ENCODE measurements at regions not wholly inside any gene's neighbourhood (a gene's known extent, or its start where the extent isn't known, plus 50 kb on each side); places are given as distances from the start of the nearest gene placed in this dataset.
A peak's percentile ranks its signal among the peaks of the same experiment; 100 is the strongest.
"Not testable (repeated sequence)": the region's sequence is repeated elsewhere in the genome, so short reads cannot be mapped to it uniquely, and the experiment has no call there.

- H3K27ac ChIP-seq; H3K36me3 ChIP-seq; H3K4me1 ChIP-seq; H3K4me3 ChIP-seq; H3K27me3 ChIP-seq (replicated peaks in 1 of 7); intact Hi-C loops (cut with DNase I; ENCODE audit: low total_unique reads); H3K9me3 ChIP-seq; DNase-seq: not testable (repeated sequence)
- WGBS, 5 donors, result 0 to 19% methylated on average over 4 to 14 of the region's 103 CpGs; no CpG with 5 or more reads in 3 of the 5 donors
- TF ChIP-seq POLR2AphosphoS5 (IDR thresholded peaks at IDR 0.05), result peak in 2 of 3 donors; percentile 50 to 68
Observed at GRCh38 chr7:75237255-75238187, 145.1 kb downstream of the GTF2IRD2B start.

GRCh38 chr7:75238309-75238708, 145.9 kb downstream of the GTF2IRD2B start:
- DNase-seq; H3K4me3 ChIP-seq; intact Hi-C loops (cut with DNase I; ENCODE audit: low total_unique reads); H3K36me3 ChIP-seq; H3K27me3 ChIP-seq (replicated peaks in 1 of 7); H3K9me3 ChIP-seq; H3K27ac ChIP-seq; H3K4me1 ChIP-seq: not testable (repeated sequence)
- no CpG with 5 or more reads among the region's 10 CpGs for WGBS, 5 donors

- H3K27ac ChIP-seq; intact Hi-C loops (cut with DNase I; ENCODE audit: low total_unique reads); H3K36me3 ChIP-seq; H3K4me1 ChIP-seq; H3K27me3 ChIP-seq (replicated peaks in 1 of 7); DNase-seq; H3K4me3 ChIP-seq; H3K9me3 ChIP-seq: not testable (repeated sequence)
- no CpG with 5 or more reads among the region's 3 CpGs for WGBS, 5 donors
Observed at GRCh38 chr7:75243638-75244037, 151.2 kb downstream of the GTF2IRD2B start.

- H3K4me3 ChIP-seq; intact Hi-C loops (cut with DNase I; ENCODE audit: low total_unique reads); H3K4me1 ChIP-seq; H3K27ac ChIP-seq; H3K9me3 ChIP-seq; DNase-seq; H3K36me3 ChIP-seq; H3K27me3 ChIP-seq (replicated peaks in 1 of 7): not testable (repeated sequence)
- WGBS, 5 donors, result no CpG with 5 or more reads among the region's 8 CpGs
Observed at GRCh38 chr7:75248216-75248615, 147.2 kb upstream of the TRIM73 start.

- H3K4me1 ChIP-seq; DNase-seq; H3K27me3 ChIP-seq (replicated peaks in 1 of 7); H3K27ac ChIP-seq; H3K9me3 ChIP-seq; H3K4me3 ChIP-seq; intact Hi-C loops (cut with DNase I; ENCODE audit: low total_unique reads); H3K36me3 ChIP-seq: not testable (repeated sequence)
- no CpG with 5 or more reads among the region's 3 CpGs for WGBS, 5 donors
Observed at GRCh38 chr7:75254238-75254637, 141.2 kb upstream of the TRIM73 start.

GRCh38 chr7:75257442-75257841, 138.0 kb upstream of the TRIM73 start:
- intact Hi-C loops (cut with DNase I; ENCODE audit: low total_unique reads); H3K27ac ChIP-seq; H3K4me1 ChIP-seq; H3K36me3 ChIP-seq; H3K27me3 ChIP-seq (replicated peaks in 1 of 7); DNase-seq; H3K9me3 ChIP-seq; H3K4me3 ChIP-seq: not testable (repeated sequence)
- WGBS, 5 donors, result no CpG with 5 or more reads among the region's 2 CpGs

GRCh38 chr7:75259454-75260003, 135.9 kb upstream of the TRIM73 start:
- H3K36me3 ChIP-seq; H3K4me3 ChIP-seq; H3K4me1 ChIP-seq; DNase-seq; H3K27me3 ChIP-seq (replicated peaks in 1 of 7); intact Hi-C loops (cut with DNase I; ENCODE audit: low total_unique reads); H3K9me3 ChIP-seq; H3K27ac ChIP-seq: not testable (repeated sequence)
- WGBS, 5 donors, result 100% methylated on average over 1 of the region's 6 CpGs; no CpG with 5 or more reads in 4 of the 5 donors

GRCh38 chr7:75261660-75262059, 133.8 kb upstream of the TRIM73 start:
- intact Hi-C loops (cut with DNase I; ENCODE audit: low total_unique reads); H3K9me3 ChIP-seq; DNase-seq; H3K27me3 ChIP-seq (replicated peaks in 1 of 7); H3K4me1 ChIP-seq; H3K4me3 ChIP-seq; H3K27ac ChIP-seq; H3K36me3 ChIP-seq: not testable (repeated sequence)
- whole genome bisulfite sequencing, 5 donors, result no CpG with 5 or more reads among the region's 2 CpGs

- H3K4me3 ChIP-seq; H3K36me3 ChIP-seq; DNase-seq; H3K9me3 ChIP-seq; H3K27ac ChIP-seq; H3K27me3 ChIP-seq (replicated peaks in 1 of 7); intact Hi-C loops (cut with DNase I; ENCODE audit: low total_unique reads); H3K4me1 ChIP-seq: not testable (repeated sequence)
- WGBS, 5 donors, result no CpG with 5 or more reads among the region's 1 CpG
Observed at GRCh38 chr7:75268158-75268557, 127.3 kb upstream of the TRIM73 start.

- H3K27ac ChIP-seq; H3K36me3 ChIP-seq; intact Hi-C loops (cut with DNase I; ENCODE audit: low total_unique reads); DNase-seq; H3K9me3 ChIP-seq; H3K27me3 ChIP-seq (replicated peaks in 1 of 7); H3K4me1 ChIP-seq; H3K4me3 ChIP-seq: not testable (repeated sequence)
- WGBS, 5 donors, result no CpG with 5 or more reads among the region's 2 CpGs
Observed at GRCh38 chr7:75269159-75269558, 126.3 kb upstream of the TRIM73 start.

- DNase-seq; H3K36me3 ChIP-seq; H3K4me1 ChIP-seq; H3K27me3 ChIP-seq (replicated peaks in 1 of 7); H3K27ac ChIP-seq; H3K4me3 ChIP-seq; H3K9me3 ChIP-seq; intact Hi-C loops (cut with DNase I; ENCODE audit: low total_unique reads): not testable (repeated sequence)
- WGBS, 5 donors, result no CpG with 5 or more reads among the region's 1 CpG
Observed at GRCh38 chr7:75274114-75274513, 121.3 kb upstream of the TRIM73 start.

Measured in spleen (tissue), 11 donors.